Thoracic aorta (tissue), 2 donors: ENCODE measurements at regions not wholly inside any gene's neighbourhood (a gene's known extent, or its start where the extent isn't known, plus 50 kb on each side); places are given as distances from the start of the nearest gene placed in this dataset.
"Not testable (repeated sequence)": the region's sequence is repeated elsewhere in the genome, so short reads cannot be mapped to it uniquely, and the experiment has no call there.

Experiments used
- ATAC-seq: fragments of 150-250 bp; one replicate; pipeline ENCODE4 v1.8.0; 2017; ENCODE audit warnings: low read depth; ENCODE audit not compliant: insufficient number of reproducible peaks, low FRiP score
- DNase-seq: peaks from one replicate; pipeline ENCODE4 v3.0.0-alpha.2; 2020; ENCODE audit warnings: low spot score
- H3K27ac ChIP-seq, 2 donors: fragments of 200-600 bp; sonication (generic); 1 replicate in 1 of 2; 2 replicates in 1 of 2; pipeline ENCODE4 v1.5.1; 2016; ENCODE audit warnings: mild to moderate bottlenecking in 2 of 2, moderate library complexity in 2 of 2
- H3K27me3 ChIP-seq: fragments of 200-600 bp; sonication (generic); replicated peaks from 2 replicates; pipeline ENCODE4 v1.6.0; 2016; ENCODE audit warnings: mild to moderate bottlenecking; ENCODE audit not compliant: insufficient read depth
- H3K36me3 ChIP-seq: fragments of 200-600 bp; sonication (generic); one replicate; pipeline ENCODE4 v1.5.1; 2016
- H3K4me1 ChIP-seq, 2 donors: fragments of 200-600 bp; sonication (generic); 1 replicate in 1 of 2; 2 replicates in 1 of 2; pipeline versions ENCODE4 v1.5.1 to v1.6.0; 2016; ENCODE audit warnings: low read depth in 2 of 2, mild to moderate bottlenecking in 1 of 2; ENCODE audit not compliant: control insufficient read depth in 1 of 2
- H3K4me3 ChIP-seq: fragments of 200-600 bp; sonication (generic); 2 replicates; pipeline ENCODE4 v1.5.1; 2016; ENCODE audit warnings: mild to moderate bottlenecking
- H3K9me3 ChIP-seq: fragments of 200-600 bp; sonication (generic); 2 replicates; pipeline ENCODE4 v1.5.1; 2016
- TF ChIP-seq, protein P1 (sequence below): fragments of 200-600 bp; sonication (generic); IDR thresholded peaks from one replicate; pipeline ENCODE4 v1.5.1; 2019; ENCODE audit warnings: antibody characterized with exemption

DNA sequence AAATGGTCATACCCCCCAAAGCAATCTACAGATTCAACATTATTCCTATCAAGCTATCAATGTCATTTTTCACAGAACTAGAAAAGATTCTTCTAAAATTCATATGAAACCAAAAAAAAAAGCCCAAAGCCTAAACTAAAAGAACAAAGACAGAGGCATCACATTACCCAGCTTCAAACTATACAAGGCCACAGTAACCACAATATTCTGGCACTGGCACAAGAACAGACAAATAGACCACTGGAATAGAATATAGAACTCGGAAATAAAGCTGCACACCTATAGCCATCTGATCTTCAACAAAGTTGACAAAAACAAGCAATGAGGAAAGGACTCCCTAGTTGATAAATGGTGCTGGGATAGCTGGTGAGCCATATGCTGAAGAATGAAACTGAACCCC is 89.2 kb upstream of the PCED1B start:
- H3K36me3 ChIP-seq = no peaks in the 10 kb centered on the region
- ATAC-seq (no peak), DNase-seq (no peak)
- H3K27ac ChIP-seq = no peak overlapping the region
- peaks cover 5% of the 10 kb centered on the region for H3K9me3 ChIP-seq
- no peaks in the 10 kb centered on the region for H3K4me1 ChIP-seq
- H3K4me3 ChIP-seq = no peak overlapping the region
- H3K27me3 ChIP-seq = no peaks in the 10 kb centered on the region
- TF ChIP-seq, protein P1, sequence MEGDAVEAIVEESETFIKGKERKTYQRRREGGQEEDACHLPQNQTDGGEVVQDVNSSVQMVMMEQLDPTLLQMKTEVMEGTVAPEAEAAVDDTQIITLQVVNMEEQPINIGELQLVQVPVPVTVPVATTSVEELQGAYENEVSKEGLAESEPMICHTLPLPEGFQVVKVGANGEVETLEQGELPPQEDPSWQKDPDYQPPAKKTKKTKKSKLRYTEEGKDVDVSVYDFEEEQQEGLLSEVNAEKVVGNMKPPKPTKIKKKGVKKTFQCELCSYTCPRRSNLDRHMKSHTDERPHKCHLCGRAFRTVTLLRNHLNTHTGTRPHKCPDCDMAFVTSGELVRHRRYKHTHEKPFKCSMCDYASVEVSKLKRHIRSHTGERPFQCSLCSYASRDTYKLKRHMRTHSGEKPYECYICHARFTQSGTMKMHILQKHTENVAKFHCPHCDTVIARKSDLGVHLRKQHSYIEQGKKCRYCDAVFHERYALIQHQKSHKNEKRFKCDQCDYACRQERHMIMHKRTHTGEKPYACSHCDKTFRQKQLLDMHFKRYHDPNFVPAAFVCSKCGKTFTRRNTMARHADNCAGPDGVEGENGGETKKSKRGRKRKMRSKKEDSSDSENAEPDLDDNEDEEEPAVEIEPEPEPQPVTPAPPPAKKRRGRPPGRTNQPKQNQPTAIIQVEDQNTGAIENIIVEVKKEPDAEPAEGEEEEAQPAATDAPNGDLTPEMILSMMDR = no peak

DNA sequence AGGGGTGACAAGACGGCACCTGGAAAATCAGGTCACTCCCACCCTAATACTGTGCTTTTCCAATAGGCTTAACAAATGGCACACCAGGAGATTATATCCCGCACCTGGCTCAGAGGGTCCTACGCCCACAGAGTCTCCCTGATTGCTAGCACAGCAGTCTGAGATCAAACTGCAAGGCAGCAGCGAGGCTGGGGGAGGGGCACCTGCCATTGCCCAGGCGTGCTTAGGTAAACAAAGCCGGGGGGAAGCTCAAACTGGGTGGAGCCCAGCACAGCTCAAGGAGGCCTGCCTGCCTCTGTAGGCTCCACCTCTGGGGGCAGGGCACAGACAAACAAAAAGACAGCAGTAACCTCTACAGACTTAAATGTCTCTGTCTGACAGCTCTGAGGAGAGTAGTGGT is 87.4 kb upstream of the PCED1B start:
- DNase-seq, H3K4me1 ChIP-seq, ATAC-seq, H3K4me3 ChIP-seq, H3K9me3 ChIP-seq, H3K27me3 ChIP-seq, H3K36me3 ChIP-seq, H3K27ac ChIP-seq: not testable (repeated sequence)

DNA sequence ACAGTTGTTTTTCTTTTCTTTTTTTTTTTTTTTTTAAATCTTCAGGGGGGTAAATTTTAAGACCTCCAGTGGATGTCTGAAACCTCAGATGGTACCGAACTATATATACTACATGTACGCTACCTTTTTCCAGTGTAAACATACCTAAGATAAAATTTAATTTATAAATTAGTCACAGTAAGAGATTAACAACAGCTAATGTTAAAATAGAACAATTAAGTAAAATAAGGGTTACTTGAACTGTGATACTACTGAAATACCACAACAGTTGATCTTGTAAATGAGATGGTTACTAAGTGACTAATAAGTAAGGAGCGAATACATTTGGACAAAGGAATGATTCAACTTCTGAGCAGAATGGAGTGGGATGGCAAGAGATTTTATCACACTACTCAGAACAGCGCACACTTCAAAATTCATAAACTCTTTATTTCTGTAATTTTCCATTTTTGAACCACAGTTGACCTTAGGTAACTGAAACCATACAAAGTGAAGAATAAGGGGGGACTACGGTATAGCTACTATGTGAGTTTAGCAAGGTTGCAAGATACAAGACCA is 80.5 kb upstream of the PCED1B start:
- DNase-seq = no peak
- ATAC-seq = no peak
- Histone ChIP-seq H3K27me3 (no peaks in the 10 kb centered on the region), H3K9me3 (no peaks in the 10 kb centered on the region), H3K4me1 (no peaks in the 10 kb centered on the region), H3K4me3 (no peak overlapping the region), H3K36me3 (no peaks in the 10 kb centered on the region), H3K27ac (no peak overlapping the region)
- TF ChIP-seq, protein P1 = no peak

DNA sequence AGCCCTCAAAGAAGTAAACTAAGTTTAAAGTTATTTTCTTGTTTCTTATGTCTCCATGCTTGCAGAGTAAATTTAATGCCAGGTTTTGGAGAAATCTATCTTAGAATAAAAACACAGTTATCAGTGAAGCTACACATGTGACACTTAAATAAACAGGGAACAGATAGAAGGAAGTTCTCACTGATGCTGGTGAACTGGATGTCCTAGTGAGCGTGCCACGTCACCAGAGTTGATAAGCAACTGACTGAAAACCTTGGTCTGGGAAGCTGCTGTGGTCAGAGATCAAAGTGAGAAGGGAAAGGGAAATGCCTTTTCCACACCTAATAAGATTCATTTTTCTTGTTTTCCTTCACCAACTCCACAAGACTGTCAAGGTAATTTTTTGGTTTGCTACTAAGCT is 74.8 kb upstream of the PCED1B start:
- no peak overlapping the region for H3K4me3 ChIP-seq
- H3K27ac ChIP-seq = no peak overlapping the region
- H3K9me3 ChIP-seq = no peaks in the 10 kb centered on the region
- H3K4me1 ChIP-seq = no peaks in the 10 kb centered on the region
- H3K36me3 ChIP-seq = no peaks in the 10 kb centered on the region
- no peak for DNase-seq
- H3K27me3 ChIP-seq = no peaks in the 10 kb centered on the region
- ATAC-seq = no peak
- TF ChIP-seq, protein P1 = no peak

DNA sequence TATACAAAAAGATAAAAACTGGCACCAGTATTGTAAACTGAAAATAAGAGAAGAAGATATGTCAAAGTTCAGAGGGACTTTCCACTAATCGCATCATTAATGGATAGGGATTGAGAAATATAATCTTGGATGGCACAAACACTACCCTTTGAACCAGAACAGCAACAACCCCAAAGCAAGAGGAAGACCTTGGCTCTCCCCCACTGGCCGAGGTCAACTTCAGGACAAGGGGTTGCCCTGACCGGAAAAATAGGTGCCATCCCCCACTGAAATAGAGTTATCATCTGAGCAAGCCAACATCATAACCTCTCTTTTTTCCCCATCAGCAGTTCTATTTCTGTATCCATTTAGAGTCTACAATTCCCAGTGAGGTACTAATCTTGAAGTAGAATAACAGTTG is 72.4 kb upstream of the PCED1B start:
- ATAC-seq = no peak
- no peaks in the 10 kb centered on the region for H3K36me3 ChIP-seq
- no peaks in the 10 kb centered on the region for H3K4me1 ChIP-seq
- no peak overlapping the region for H3K27ac ChIP-seq
- no peaks in the 10 kb centered on the region for H3K27me3 ChIP-seq
- TF ChIP-seq, protein P1 = no peak
- no peak overlapping the region for H3K4me3 ChIP-seq
- no peak for DNase-seq
- H3K9me3 ChIP-seq = no peaks in the 10 kb centered on the region

DNA sequence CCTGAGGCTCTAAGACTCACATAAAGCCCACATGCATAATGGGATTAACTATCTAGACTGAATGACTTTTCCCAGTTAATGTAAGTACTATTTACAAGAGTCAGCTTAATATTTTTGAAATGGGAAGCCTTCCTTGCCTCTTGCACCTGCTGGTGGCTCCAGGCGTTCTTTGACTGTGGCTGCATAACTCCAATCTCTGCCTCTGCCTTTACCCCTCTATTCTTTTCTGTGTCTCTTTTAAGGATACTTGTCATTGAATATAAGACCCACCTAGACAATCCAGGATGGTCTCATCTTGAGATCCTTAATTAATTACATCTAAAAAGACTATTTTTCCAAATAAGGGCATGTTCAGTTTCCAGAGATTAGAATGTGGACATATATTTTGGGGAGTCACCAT is 66.9 kb upstream of the PCED1B start:
- H3K9me3 ChIP-seq = no peaks in the 10 kb centered on the region
- TF ChIP-seq, protein P1 = no peak
- ATAC-seq = no peak
- no peak overlapping the region for H3K27ac ChIP-seq
- no peaks in the 10 kb centered on the region for H3K36me3 ChIP-seq
- peaks cover 0 to 11% of the 10 kb centered on the region in 2 donors for H3K4me1 ChIP-seq
- no peak overlapping the region for H3K4me3 ChIP-seq
- no peak for DNase-seq
- H3K27me3 ChIP-seq = no peaks in the 10 kb centered on the region
